GM19324 (cell line): ENCODE measurements at regions not wholly inside any gene's neighbourhood (a gene's known extent, or its start where the extent isn't known, plus 50 kb on each side); places are given as distances from the start of the nearest gene placed in this dataset.

Experiments
- ATAC-seq: cut with Tn5 transposase; IDR thresholded peaks from one replicate; pipeline ENCODE4 v1.9.1; 2021; ENCODE audit warnings: mild to moderate bottlenecking, moderate library complexity; ENCODE audit not compliant: unreplicated experiment, low FRiP score

DNA sequence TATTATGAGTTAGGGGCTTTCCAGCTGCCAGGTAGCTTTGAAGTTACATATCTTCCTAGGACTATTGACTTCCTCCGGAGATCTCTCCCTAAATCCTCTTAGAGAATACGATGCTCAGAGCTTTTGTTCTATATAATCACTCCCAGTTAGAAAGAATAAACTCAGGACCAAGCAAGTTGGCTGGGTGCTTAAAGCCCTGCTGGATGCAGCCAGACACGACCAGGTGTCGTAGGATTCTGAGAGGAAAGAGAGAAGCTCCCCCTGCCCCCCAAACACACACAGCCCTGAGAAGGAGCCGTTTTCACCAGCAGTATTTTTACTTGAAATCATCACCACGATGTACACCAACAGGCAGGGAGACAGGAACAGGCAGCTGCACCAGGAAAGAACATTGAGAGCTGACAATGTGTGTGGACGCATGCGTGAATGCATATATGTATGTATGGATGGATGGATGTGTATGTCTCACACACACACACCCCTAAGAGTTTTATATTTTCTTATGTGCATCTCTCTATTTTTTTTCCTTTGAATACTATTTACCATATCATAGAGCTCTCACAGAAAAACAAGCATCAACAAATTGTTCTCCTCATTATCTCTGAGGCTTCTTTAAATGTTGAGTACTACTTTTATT is 382.6 kb downstream of the EPHA4 start:
- ATAC-seq, result no peak

DNA sequence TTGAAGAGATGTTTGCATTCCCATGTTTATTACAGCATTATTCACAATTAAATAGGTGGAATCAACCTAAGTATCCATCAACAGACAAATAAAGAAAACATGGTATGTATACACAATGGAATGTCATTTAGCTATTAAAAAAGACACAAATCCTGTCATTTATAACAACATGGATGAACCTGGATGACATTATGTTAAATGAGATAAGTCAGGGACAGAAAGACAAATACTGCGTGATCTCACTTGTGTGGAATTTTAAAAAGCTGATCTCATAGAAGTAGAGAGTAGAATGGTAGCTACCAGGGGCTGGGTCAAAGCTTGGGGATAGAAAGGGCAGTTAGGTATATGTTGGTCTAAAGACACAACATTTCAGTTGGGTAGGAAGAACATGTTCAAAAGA is 376.3 kb downstream of the EPHA4 start:
- no peak for ATAC-seq

DNA sequence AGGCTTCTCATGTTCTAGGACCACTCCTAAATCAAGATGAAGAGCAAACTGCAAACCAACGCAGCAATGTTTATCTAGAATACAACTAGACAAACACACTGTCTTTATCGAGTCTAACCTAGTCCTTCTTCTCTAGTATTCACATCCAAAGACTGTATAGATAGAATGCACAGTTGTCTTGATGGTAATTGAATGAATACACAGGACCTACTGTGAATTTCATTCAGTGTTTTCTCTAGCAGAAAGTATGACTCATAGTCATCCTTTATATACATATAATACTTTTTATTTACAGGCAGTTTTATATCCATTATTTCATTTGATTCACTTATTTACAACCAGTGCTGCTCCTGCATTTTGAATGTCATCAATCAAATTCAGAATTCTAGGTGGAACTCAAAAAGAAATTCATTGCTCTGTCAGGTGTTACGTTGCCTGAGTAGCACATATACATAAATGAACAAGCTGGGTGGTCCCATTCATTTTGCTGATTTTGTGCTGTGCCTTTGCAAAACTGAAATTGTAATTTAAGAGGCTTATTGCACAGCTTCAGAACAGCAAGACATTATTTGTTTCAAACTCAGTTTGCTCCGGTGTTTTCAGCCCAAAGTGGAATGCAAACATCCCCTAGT is 374.8 kb downstream of the EPHA4 start:
- no peak for ATAC-seq

DNA sequence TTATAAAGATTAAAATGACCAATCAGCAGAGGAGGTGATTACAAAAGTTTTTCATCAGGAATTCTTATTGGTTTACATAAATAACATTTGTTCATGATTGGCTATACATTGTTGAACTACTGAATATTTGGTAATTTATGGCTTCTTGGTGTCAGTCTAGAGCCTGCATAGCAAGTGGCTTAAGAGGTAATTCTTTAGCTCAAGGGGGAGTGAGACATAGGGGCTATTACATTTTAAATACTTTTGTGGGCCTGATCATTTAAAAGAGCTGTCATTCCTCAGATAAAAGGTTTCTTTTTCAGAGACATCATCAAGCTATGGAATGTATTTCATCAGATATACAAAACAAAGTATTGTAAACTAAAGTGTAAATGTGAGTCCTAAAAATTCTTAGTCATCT is 373.8 kb downstream of the EPHA4 start:
- ATAC-seq, result no peak

DNA sequence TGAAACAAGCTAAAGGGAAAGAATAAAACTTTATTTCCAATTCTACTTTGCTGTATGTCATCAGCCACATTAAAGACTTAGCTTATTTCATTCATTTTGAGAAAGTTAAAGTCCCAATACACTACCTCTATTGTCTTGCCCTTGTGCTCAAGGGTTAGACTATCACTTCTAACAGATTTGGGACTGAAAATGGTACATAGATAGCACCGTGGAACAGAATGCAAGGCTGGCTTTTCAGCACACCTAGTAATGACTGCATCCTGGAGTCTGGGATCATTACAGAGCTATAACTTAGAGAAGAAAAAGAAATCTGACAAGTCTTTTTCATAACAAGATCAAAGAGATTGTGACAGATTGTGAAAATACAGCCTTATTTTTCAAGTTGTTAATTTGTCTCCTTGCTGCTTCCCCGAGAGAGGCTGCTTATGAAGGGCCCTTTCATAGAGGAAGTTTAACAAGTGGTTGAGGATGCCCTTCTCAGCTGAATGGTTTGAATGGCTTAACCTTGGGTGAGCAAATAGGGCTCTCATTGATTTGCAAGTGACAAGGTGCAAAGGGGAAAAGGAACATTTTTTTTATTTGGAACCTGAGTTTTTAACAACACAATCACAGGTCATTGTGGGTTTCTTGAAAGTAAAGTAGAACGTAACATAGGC is 371.8 kb downstream of the EPHA4 start:
- ATAC-seq, result no peak

DNA sequence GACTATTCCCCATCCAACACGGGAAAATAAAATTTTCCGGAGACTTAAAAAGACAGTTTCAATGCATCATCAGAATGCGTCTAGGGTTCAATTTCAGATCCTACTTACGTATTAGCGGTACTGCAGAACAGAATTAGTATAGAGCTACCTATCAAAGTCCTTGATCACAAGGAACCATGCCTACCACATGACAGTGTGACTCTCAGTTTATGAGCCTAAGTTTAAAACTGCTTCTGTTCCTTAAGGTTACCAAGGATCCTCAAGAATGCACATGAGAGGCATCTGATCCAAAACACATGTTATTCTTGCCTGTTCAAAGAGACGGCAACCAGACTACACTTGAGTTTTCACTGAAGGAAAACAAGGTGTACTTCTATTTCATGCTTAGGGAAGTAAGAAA is 369.7 kb downstream of the EPHA4 start:
- no peak for ATAC-seq

DNA sequence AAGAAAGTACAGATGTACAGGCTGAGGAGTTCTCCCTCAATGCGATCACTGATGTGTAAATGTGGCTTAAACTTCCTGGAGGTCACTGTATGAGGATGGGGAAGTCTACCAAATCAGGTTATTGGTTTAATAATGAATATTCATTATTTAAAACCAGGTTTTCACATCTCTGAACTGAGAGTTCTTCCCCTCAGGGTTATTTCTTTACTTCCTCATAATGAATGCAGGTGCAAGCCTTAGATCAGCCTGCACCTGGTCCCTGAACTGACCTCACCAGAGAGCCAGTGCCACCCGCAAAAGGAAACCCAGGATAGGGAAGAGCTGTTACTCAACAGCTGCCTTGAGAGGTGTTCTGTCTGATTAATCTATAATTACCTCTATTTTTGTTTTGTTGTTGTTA is 369.0 kb downstream of the EPHA4 start:
- ATAC-seq, result peak; percentile 96

DNA sequence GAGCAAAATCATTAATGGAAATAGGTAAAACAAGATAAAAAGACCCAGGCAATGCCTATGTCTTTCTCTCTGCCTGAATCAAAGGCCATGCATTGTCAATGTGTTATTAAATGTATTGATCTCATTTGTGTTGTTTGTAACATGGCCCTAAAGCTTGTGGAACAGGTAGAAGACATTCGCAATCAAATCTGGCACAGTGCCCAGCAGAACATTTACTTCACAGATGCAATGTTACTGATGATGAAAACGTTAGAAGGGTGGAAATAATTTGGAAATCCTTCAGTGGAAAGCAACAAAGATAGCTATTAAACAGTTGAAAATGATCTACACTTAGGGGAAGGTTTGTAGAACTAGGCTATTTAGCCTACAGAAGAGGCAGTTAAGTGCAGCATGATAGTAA is 368.2 kb downstream of the EPHA4 start:
- ATAC-seq, result no peak

DNA sequence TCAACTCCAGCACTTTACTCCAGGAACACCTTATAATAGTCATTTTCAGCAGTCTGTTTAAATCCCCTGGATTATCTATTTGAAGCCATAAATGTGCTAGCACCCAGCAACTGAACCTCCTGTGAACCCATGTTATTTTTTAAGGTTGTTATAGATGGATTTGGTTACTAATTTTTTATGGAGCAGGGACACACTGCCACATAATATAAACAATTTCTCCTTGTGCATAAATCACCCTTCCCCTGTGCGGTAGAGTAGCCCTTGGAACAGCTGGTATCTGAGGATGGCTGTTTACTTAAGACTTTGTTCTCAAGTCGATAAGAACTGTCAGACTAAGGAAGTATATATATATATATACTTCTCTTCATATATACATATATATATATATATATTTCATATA is 367.4 kb downstream of the EPHA4 start:
- no peak for ATAC-seq

DNA sequence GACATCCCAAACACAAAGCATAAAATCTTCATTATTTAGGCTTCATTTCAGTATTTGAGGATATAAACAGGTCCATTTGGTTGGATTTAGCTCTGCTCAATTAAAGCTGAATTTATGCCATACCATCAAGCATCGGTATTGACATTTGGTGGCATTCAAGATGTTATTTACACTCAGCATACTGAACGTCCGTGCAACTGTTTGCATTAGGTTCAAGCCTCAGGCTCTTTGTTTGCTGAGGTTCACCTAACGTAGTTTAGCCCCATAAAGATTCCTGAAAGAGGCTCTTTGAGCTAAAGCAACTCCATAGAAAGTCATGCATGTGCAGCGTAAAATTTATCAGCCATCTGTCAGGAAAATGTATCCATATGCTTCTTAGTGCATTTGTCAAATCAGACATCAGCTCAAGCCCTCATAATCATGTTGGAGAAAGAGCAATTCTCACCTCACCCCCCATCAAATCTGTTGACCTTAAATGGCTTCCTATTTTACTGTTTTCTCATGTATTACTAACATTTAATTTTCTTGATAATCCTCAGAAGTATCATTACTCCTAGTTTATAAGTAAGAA is 366.9 kb downstream of the EPHA4 start:
- ATAC-seq, result no peak

DNA sequence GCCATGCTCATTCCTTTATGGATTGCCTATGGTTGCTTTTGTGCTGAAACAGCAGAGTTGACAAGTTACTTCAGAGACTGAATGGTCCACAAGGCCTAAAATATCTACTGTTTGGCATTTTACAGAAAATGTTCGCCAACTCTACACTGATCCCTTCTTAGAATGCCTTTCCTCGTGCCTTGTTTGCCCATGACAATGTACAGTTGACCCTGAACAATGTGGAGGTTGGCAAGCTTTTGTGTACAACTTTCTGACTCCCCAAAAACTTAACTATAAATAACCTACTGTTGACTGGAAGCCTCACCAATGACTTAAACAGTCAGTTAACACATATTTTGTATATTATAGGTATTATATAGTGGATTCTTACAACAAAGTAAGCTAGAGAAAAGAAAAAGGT is 361.4 kb downstream of the EPHA4 start:
- no peak for ATAC-seq

DNA sequence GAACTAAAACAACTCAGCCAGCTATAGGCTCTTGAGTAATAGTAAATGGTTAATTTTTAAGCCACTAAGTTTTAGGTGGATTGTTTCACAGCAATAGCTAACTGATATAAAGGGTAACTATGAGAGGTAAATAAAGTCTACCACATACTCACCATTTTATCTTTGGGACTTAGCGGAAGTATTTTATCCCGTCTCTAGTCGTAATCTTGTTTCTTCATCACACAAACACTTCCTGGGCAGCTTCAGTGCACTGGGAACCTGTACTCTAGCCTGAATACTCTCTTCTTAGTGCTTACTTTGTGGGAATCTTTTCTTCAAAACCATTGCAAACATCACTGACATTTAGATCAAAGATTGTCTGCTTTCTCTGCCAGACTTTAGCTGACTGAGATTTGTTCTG is 360.5 kb downstream of the EPHA4 start:
- ATAC-seq, result no peak

DNA sequence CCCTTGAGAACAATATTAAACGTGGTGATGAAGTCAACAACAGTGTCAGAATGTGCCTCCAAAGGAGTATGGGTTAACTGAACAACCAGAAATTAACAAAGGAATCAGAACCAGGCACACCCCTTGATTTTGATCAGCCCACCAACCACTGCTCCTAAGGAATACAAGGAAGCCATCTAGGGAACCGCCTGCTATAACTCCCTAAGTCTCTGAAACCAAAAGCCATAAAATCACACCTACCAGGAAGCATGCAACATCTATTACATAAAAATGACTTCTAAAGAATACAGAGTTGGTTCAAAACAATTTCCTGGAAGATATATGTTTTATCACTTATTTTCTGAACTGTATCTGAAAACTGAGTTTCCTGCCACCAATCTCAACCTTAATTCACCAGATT is 360.0 kb downstream of the EPHA4 start:
- no peak for ATAC-seq

DNA sequence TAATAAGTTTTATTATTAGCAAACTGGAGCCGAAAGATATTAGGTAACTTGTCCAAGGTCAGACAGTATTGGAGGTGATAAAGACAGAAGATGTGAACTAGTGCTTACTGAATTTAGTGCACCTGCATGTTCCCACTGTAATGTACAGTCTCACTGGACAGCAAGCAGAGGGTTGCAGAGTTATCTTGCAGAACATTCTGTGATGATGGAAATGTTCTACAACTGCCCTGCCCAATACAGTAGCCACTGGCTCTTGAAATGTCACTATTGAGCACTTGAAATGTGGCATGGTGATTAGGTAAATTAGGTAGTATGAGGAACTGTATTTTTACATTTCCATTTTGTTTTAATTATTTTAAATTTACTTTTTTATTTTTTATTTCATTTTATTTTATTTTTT is 356.6 kb downstream of the EPHA4 start:
- ATAC-seq, result no peak

DNA sequence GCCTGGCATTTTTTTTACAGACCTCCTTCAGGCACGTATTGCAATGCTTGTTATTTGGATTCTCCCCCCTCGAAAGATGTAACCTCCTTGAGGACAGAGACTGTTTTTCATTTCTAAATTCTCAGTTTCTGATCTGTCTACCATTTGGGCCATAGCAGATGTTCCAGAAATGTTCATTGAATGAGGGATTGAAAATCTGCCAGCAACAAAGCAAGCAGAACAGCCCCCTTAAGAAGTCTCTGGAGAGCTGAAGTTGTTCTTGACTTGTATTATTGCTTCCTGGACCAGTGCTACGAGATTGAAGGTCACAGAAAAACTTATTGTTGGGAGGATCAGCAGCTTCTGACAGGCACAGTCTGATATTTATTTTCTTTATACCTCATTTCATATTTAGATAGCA is 355.5 kb downstream of the EPHA4 start:
- ATAC-seq, result no peak

DNA sequence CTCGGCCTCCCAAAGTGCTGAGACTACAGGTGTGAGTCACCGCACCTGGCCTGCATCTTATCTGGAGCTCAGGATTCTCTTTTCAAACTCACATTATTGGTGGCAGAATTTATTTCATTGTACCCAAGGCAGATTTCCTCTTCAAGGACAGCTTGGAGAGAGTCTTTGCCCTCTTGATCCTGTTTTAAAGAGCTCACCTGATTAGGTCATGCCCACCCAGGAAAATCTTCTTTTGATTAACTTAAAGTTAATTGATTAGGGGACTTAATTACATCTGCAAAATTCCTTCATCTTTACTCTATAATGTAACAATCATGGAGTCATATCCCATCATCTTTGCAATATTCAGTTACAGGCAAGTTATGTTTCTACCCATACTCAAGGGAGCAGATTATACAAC is 346.4 kb downstream of the EPHA4 start:
- no peak for ATAC-seq

DNA sequence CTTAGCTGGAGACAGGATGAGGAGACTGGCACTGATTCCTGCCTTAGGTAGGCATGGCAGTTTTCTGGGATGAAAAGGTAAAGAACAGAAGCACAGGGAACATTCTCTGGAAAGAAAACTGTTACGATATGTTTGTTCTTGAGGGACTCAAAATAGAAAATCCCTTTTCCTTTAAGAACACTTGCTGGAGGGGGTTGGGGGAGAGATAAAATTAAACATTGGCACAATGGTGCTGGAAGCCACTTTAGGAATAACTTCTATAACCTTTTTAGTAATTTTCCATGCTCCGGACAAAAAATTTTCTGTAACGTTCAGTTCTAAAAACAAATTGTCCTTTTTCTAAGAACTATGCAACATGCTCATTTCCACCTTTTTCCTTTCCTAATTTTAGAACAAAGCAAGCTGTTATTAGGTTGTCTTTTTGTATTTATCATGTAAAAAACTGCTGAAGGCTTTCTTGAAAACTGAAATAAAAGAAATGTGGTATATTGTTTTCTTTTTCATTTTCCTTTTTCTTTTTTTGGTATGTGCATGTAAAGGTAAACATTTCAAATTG is 343.8 kb downstream of the EPHA4 start:
- ATAC-seq, result no peak

DNA sequence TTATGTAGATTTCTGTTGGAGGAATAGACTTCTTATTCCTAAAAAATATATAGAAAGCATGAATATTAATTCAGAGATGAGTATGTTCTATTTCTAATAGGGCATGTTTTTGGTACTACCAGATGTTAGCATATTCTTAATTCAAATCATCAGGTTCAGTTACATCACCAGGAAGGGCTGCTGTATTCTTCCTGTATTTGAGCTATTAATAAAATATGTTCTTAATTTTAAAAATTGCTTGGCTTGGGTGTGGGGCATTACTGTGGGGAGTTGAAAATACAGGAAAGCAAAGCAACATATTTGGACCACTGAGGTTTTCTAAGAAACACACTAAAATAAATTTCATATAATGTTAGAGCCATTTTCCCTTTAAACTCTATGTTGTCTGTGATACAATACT is 343.0 kb downstream of the EPHA4 start:
- no peak for ATAC-seq

DNA sequence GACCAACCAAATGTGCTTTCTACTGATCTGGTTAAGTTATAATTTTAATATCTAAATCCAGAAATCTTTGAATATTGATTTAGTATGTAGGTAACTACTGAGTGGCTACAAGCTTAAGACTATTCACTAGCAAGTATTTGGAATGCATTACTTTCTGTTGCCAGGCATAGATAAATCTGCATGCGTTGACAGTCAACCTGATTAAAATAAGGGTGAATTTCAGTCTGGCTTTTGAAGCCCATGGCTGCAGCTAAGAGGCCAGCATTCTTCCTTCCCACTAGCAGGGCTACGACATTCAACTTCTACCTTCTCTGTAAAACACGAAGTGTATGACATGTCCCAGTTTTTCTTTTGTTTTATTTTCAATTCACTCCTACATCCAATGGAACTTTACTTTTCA is 340.6 kb downstream of the EPHA4 start:
- ATAC-seq, result no peak

DNA sequence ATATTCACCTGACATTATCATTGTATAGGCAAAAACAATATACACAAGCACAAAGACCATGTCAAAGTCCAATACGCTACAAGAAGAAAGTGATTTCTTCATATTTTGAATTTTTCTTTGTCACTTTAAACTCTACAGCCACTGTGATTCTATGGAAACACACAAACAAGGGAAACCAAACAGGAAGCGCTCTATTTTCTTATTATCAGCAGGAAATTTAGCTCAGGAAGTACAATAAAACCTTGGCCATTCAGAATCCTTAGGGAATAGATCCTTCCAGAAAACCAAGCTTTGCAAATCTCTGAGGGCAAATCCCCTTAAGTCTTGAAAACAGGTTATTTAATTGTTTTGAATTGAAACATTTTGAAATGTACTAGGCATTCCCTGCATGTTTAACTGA is 336.2 kb downstream of the EPHA4 start:
- ATAC-seq, result no peak

DNA sequence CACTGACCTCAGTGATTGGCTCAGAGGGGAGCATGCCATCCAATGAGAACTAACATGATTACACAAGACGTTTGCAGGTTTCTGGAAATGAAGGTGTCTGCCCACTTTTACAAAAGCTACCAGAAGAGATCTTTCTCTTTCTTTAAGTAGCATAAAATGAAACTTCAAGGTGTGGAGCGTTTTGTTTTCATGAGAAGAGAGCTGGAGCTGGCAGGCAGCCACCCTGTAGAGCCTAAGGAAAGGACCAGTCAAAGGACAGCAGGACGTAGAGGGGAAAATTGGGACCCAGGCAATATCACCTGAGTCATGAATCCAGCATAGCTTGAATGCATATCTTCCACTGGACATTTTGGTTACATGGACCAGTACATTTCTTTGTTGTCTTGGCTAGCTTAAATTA is 331.0 kb downstream of the EPHA4 start:
- ATAC-seq, result no peak

DNA sequence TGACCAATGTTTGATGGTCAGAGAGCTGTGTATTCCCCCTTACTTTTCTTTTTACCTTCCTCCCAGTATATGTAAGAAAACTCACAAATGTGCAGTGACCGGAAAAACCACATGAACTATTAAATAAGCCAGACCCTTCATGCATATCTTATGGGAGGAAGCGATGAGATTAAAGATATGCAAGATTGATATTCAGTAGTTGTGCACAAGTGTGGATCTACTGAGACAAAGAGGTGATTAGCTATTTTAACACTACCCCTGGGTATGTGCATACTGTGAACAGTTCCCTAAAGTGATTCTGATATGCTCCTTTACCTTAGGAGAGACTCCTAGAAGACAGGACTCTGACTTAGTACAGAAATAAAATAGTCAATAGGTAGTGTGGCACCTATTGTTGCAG is 328.3 kb downstream of the EPHA4 start:
- ATAC-seq, result no peak
